ENCODE measurements at regions not wholly inside any gene's neighbourhood (a gene's known extent, or its start where the extent isn't known, plus 50 kb on each side); places are given as distances from the start of the nearest gene placed in this dataset.

DNA sequence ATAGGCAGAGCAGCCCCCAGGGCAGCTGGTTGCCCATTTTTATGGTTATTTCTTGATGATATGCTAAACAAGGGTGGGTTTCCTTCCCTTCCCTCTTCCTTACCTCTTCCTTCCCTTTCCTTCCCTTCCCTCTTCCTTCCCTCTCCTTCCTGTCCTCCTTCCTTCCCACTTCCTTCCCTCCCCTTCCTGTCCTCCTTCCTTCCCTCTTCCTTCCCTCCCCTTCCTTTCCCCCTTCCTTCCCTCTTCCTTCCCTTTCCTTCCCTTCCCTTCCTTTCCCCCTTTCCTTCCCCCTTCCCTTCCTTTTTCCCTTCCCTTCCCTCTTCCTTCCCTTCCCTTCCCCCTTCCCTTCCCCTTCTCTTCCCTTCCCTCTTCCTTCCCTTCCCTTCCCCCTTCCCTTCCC, 87.7 kb downstream of the MAP1LC3B2 start:
- no peaks in the 10 kb centered on the region for H3K36me3 Mint-ChIP-seq (ENCODE audit: insufficient read depth, unreplicated experiment)
- peaks cover 37% of the 10 kb centered on the region for H3K27me3 Mint-ChIP-seq (ENCODE audit: insufficient read depth, unreplicated experiment)
- intact Hi-C loops (cut with micrococcal nuclease) = no loop called here
- CTCF ChIA-PET = interaction anchor here (0.6 kb wide), 1 partner anchor 224 kb away, joined by 3 read pairs; no protein-coding TSS in a partner anchor
- no peaks in the 10 kb centered on the region for H3K4me1 Mint-ChIP-seq (ENCODE audit: insufficient read depth, unreplicated experiment)
- POLR2A ChIA-PET = no interaction called here
- no peak for DNase-seq (ENCODE audit: unreplicated experiment)
- peaks cover 7% of the 10 kb centered on the region for H3K9me3 Mint-ChIP-seq (ENCODE audit: unreplicated experiment)
- H3K4me3 Mint-ChIP-seq (ENCODE audit: unreplicated experiment) = no peak overlapping the region
- no peak overlapping the region for H3K27ac Mint-ChIP-seq (ENCODE audit: low read depth, unreplicated experiment)
- TF ChIP-seq, protein P1, sequence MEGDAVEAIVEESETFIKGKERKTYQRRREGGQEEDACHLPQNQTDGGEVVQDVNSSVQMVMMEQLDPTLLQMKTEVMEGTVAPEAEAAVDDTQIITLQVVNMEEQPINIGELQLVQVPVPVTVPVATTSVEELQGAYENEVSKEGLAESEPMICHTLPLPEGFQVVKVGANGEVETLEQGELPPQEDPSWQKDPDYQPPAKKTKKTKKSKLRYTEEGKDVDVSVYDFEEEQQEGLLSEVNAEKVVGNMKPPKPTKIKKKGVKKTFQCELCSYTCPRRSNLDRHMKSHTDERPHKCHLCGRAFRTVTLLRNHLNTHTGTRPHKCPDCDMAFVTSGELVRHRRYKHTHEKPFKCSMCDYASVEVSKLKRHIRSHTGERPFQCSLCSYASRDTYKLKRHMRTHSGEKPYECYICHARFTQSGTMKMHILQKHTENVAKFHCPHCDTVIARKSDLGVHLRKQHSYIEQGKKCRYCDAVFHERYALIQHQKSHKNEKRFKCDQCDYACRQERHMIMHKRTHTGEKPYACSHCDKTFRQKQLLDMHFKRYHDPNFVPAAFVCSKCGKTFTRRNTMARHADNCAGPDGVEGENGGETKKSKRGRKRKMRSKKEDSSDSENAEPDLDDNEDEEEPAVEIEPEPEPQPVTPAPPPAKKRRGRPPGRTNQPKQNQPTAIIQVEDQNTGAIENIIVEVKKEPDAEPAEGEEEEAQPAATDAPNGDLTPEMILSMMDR (IDR thresholded peaks at IDR 0.05; ENCODE audit: unreplicated experiment) = no peak
- no TSS peak for BruUV-seq (replicated peaks)

DNA sequence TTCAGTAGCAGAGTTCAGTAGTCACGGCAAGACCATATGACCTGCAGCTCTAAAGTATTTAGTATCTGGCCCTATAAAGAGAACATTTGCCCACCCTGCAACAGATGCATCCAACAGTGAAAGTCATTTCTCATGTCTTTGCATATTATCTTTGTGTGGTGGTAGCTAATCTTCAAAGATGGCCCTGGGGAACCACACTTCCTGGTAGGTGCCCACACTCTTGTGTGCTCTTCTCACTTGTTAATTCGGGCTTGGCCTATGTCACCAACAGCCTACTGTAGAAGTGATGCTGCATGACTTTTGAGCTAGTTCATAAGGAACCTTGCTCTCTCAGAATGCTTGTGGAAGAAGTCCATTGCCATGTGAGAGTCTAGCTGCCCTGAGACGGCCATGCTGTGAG, 85.6 kb downstream of the MAP1LC3B2 start:
- H3K36me3 Mint-ChIP-seq (ENCODE audit: insufficient read depth, unreplicated experiment) = no peaks in the 10 kb centered on the region
- no peak overlapping the region for H3K4me3 Mint-ChIP-seq (ENCODE audit: unreplicated experiment)
- no peak for DNase-seq (ENCODE audit: unreplicated experiment)
- intact Hi-C loops (cut with micrococcal nuclease) = no loop called here
- peaks cover 7% of the 10 kb centered on the region for H3K9me3 Mint-ChIP-seq (ENCODE audit: unreplicated experiment)
- H3K27me3 Mint-ChIP-seq (ENCODE audit: insufficient read depth, unreplicated experiment) = peaks cover 29% of the 10 kb centered on the region
- CTCF ChIA-PET = no interaction called here
- no peaks in the 10 kb centered on the region for H3K4me1 Mint-ChIP-seq (ENCODE audit: insufficient read depth, unreplicated experiment)
- TF ChIP-seq, protein P1 (IDR thresholded peaks at IDR 0.05; ENCODE audit: unreplicated experiment) = no peak
- BruUV-seq (replicated peaks) = no TSS peak
- no peak overlapping the region for H3K27ac Mint-ChIP-seq (ENCODE audit: low read depth, unreplicated experiment)
- POLR2A ChIA-PET = no interaction called here

DNA sequence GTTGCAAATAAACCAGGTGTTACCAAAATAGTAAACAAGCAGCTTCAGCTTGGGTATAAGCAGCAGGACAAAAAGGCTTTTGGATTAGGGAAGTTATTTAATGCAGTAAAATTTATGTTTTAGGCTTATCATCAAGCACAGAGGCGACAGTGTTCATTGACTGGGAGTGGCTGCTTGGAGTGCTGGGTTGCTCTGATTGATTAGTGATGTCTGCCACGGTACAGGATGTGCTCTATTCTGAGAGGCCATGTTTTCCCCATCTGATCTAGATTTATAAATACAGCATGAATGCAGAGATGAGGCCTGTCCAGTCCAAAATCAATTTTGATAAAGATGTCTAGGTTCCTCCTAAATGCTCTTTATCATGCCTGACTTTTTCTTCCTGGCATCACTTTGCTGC, 83.5 kb downstream of the MAP1LC3B2 start:
- TF ChIP-seq, protein P1 (IDR thresholded peaks at IDR 0.05; ENCODE audit: unreplicated experiment) = no peak
- Mint-ChIP-seq H3K9me3 (ENCODE audit: unreplicated experiment) (no peaks in the 10 kb centered on the region), H3K27ac (ENCODE audit: low read depth, unreplicated experiment) (no peak overlapping the region), H3K27me3 (ENCODE audit: insufficient read depth, unreplicated experiment) (peaks cover 36% of the 10 kb centered on the region), H3K4me1 (ENCODE audit: insufficient read depth, unreplicated experiment) (no peaks in the 10 kb centered on the region), H3K4me3 (ENCODE audit: unreplicated experiment) (no peak overlapping the region), H3K36me3 (ENCODE audit: insufficient read depth, unreplicated experiment) (no peaks in the 10 kb centered on the region)
- DNase-seq (ENCODE audit: unreplicated experiment) = no peak
- BruUV-seq (replicated peaks) = no TSS peak
- CTCF ChIA-PET = interaction anchor here (0.7 kb wide), 1 partner anchor 43 kb away, joined by 3 read pairs; no protein-coding TSS in a partner anchor
- POLR2A ChIA-PET = no interaction called here
- intact Hi-C loops (cut with micrococcal nuclease) = no loop called here

DNA sequence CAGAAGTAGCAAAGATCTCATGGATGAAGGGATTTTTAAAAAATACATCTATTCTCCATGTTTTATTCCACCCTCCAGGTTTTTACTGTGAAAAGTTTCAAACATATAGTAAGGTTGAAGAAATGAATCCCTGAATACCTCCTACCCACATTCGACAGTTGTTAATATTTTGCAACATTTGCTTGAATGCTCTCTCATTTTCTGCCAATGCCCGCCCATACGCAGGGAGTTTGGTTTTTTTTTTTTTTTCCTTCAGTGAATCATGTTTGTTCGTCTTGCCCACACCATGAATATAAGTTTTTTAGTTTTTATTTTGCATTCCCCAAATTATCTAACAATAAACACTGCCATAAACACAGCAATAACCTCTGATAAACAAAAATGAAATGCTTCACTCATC, 82.9 kb downstream of the MAP1LC3B2 start:
- no peak for DNase-seq (ENCODE audit: unreplicated experiment)
- no peak overlapping the region for H3K4me3 Mint-ChIP-seq (ENCODE audit: unreplicated experiment)
- no TSS peak for BruUV-seq (replicated peaks)
- intact Hi-C loops (cut with micrococcal nuclease) = no loop called here
- ChIA-PET POLR2A (no interaction called here), CTCF (no interaction called here)
- no peaks in the 10 kb centered on the region for H3K36me3 Mint-ChIP-seq (ENCODE audit: insufficient read depth, unreplicated experiment)
- no peaks in the 10 kb centered on the region for H3K9me3 Mint-ChIP-seq (ENCODE audit: unreplicated experiment)
- peaks cover 30% of the 10 kb centered on the region for H3K27me3 Mint-ChIP-seq (ENCODE audit: insufficient read depth, unreplicated experiment)
- H3K4me1 Mint-ChIP-seq (ENCODE audit: insufficient read depth, unreplicated experiment) = no peaks in the 10 kb centered on the region
- TF ChIP-seq, protein P1 (IDR thresholded peaks at IDR 0.05; ENCODE audit: unreplicated experiment) = no peak
- H3K27ac Mint-ChIP-seq (ENCODE audit: low read depth, unreplicated experiment) = no peak overlapping the region

Measured in MCF 10A (cell line).